HS-27A (cell line): ENCODE measurements at regions not wholly inside any gene's neighbourhood (a gene's known extent, or its start where the extent isn't known, plus 50 kb on each side); places are given as distances from the start of the nearest gene placed in this dataset.
A peak's percentile ranks its signal among the peaks of the same experiment; 100 is the strongest.

Experiments used
- DNase-seq: peaks from one replicate; pipeline ENCODE4 v3.0.0-alpha.2; 2012; ENCODE audit warnings: low read depth, missing footprints

- DNase-seq, result no peak
Observed at GRCh38 chr9:87152256-87152655, 204.9 kb upstream of the GAS1 start.

GRCh38 chr9:87156247-87156646 is 208.9 kb upstream of the GAS1 start:
- DNase-seq, result no peak

- DNase-seq, result no peak
Observed at GRCh38 chr9:87157366-87158031, 210.2 kb upstream of the GAS1 start.

GRCh38 chr9:87158765-87159164 is 211.5 kb upstream of the GAS1 start:
- DNase-seq, result no peak

GRCh38 chr9:87160148-87161102 is 213.1 kb upstream of the GAS1 start:
- DNase-seq, result no peak

GRCh38 chr9:87167161-87167560 is 219.9 kb upstream of the GAS1 start:
- no peak for DNase-seq

- DNase-seq, result no peak
Observed at GRCh38 chr9:87167582-87167981, 220.3 kb upstream of the GAS1 start.

GRCh38 chr9:87178302-87178701 is 231.0 kb upstream of the GAS1 start:
- no peak for DNase-seq

- DNase-seq, result no peak
Observed at GRCh38 chr9:87179553-87180340, 232.4 kb upstream of the GAS1 start.

GRCh38 chr9:87180361-87180760 is 233.1 kb upstream of the GAS1 start:
- no peak for DNase-seq

- DNase-seq, result no peak
Observed at GRCh38 chr9:87180841-87181240, 233.5 kb upstream of the GAS1 start.

GRCh38 chr9:87181670-87182069 is 234.4 kb upstream of the GAS1 start:
- DNase-seq, result no peak

- DNase-seq, result peak; percentile 36
Observed at GRCh38 chr9:87184956-87185642, 237.8 kb upstream of the GAS1 start.

- DNase-seq, result no peak
Observed at GRCh38 chr9:87187656-87188055, 240.3 kb upstream of the GAS1 start.

- no peak for DNase-seq
Observed at GRCh38 chr9:87189006-87189405, 241.7 kb upstream of the GAS1 start.

- DNase-seq, result no peak
Observed at GRCh38 chr9:87193151-87193550, 245.8 kb upstream of the GAS1 start.

- peak; percentile 49 for DNase-seq
Observed at GRCh38 chr9:87193925-87194868, 246.9 kb upstream of the GAS1 start.

GRCh38 chr9:87195306-87195705 is 248.0 kb upstream of the GAS1 start:
- DNase-seq, result no peak

- DNase-seq, result no peak
Observed at GRCh38 chr9:87197349-87198130, 250.2 kb upstream of the GAS1 start.

- no peak for DNase-seq
Observed at GRCh38 chr9:87198716-87199115, 251.4 kb upstream of the GAS1 start.
